HepG2 (cell line): ENCODE measurements at regions not wholly inside any gene's neighbourhood (a gene's known extent, or its start where the extent isn't known, plus 50 kb on each side); places are given as distances from the start of the nearest gene placed in this dataset.

Source experiments
- HOXA5 ChIP-seq: sonication (generic); formaldehyde crosslinking; IDR thresholded peaks from 2 replicates; pipeline ENCODE4 v1.4.0; 2020; ENCODE audit warnings: missing genetic modification reagents
- KDM6A ChIP-seq: IDR thresholded peaks from 2 replicates; pipeline ENCODE4 v1.6.1; 2016; ENCODE audit warnings: low read depth
- THAP8 ChIP-seq: sonication (generic); formaldehyde crosslinking; IDR thresholded peaks from 2 replicates; pipeline ENCODE4 v1.5.1; 2020; ENCODE audit warnings: missing genetic modification reagents, mild to moderate bottlenecking, borderline replicate concordance
- ZNF646 ChIP-seq: sonication (generic); formaldehyde crosslinking; IDR thresholded peaks from 2 replicates; pipeline ENCODE4 v1.9.0; 2021; ENCODE audit warnings: mild to moderate bottlenecking, missing genetic modification reagents

- TF ChIP-seq ZNF646 (CRISPR knock-in tag) = no peak
- TF ChIP-seq THAP8 (CRISPR knock-in tag) = no peak
- no peak for TF ChIP-seq HOXA5
- no peak for TF ChIP-seq KDM6A
- TF ChIP-seq, all 625 proteins: peak for 0
Measured at GRCh38 chr9:134539586-134540194, 101.9 kb upstream of the COL5A1 start (continued).
